ENCODE measurements at regions not wholly inside any gene's neighbourhood (a gene's known extent, or its start where the extent isn't known, plus 50 kb on each side); places are given as distances from the start of the nearest gene placed in this dataset.

DNA sequence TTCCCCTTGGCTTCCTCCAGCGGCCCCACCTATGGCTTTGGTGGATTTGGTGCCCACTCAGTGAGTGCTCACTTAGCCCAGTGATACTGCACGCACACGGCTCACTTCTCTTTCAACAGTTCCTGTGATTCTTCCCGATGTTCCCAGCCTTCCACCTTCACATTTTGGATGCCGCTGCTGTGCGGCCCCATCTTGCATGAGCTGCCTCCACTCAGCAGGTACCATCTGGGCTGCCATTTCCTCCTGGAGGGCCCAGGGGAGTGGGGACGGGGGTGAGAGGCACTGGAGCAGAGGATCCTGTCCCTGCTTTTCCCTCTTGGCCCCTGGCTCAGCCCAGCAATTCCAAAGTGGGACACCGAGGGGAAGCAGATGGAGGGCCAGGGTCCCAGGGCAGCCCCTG is 323.3 kb upstream of the ZNF32 start:
- no peak overlapping the region for H3K27ac ChIP-seq (ENCODE audit: low read depth in 2 of 2, low read length in 1 of 2)
- no peaks in the 10 kb centered on the region for H3K79me2 ChIP-seq (ENCODE audit: insufficient read depth)
- no peak for TF ChIP-seq TCF12 (IDR thresholded peaks at IDR 0.05)
- no peak for TF ChIP-seq FOXJ3 (CRISPR knock-in tag; IDR thresholded peaks at IDR 0.05)
- no peak for TF ChIP-seq JUND (IDR thresholded peaks at IDR 0.05)
- TF ChIP-seq RAD21 (IDR thresholded peaks at IDR 0.05; ENCODE audit: low read length): no peak
- TF ChIP-seq MEF2A (IDR thresholded peaks at IDR 0.05; ENCODE audit: borderline replicate concordance, low read depth): no peak
- no peak for TF ChIP-seq YY1 (IDR thresholded peaks at IDR 0.05; ENCODE audit: low read depth)
- TF ChIP-seq, protein P1, sequence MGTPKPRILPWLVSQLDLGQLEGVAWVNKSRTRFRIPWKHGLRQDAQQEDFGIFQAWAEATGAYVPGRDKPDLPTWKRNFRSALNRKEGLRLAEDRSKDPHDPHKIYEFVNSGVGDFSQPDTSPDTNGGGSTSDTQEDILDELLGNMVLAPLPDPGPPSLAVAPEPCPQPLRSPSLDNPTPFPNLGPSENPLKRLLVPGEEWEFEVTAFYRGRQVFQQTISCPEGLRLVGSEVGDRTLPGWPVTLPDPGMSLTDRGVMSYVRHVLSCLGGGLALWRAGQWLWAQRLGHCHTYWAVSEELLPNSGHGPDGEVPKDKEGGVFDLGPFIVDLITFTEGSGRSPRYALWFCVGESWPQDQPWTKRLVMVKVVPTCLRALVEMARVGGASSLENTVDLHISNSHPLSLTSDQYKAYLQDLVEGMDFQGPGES (IDR thresholded peaks at IDR 0.05; ENCODE audit: low read depth, low read length): no peak
- TF ChIP-seq POLR2AphosphoS5 (IDR thresholded peaks at IDR 0.05; ENCODE audit: low read depth, low read length): no peak
- no peak for TF ChIP-seq SIN3A (IDR thresholded peaks at IDR 0.05; ENCODE audit: borderline replicate concordance, low read depth, low read length)
- no peak for TF ChIP-seq CHD2 (IDR thresholded peaks at IDR 0.05; ENCODE audit: low read length, partially characterized antibody)
- TF ChIP-seq, protein P2, sequence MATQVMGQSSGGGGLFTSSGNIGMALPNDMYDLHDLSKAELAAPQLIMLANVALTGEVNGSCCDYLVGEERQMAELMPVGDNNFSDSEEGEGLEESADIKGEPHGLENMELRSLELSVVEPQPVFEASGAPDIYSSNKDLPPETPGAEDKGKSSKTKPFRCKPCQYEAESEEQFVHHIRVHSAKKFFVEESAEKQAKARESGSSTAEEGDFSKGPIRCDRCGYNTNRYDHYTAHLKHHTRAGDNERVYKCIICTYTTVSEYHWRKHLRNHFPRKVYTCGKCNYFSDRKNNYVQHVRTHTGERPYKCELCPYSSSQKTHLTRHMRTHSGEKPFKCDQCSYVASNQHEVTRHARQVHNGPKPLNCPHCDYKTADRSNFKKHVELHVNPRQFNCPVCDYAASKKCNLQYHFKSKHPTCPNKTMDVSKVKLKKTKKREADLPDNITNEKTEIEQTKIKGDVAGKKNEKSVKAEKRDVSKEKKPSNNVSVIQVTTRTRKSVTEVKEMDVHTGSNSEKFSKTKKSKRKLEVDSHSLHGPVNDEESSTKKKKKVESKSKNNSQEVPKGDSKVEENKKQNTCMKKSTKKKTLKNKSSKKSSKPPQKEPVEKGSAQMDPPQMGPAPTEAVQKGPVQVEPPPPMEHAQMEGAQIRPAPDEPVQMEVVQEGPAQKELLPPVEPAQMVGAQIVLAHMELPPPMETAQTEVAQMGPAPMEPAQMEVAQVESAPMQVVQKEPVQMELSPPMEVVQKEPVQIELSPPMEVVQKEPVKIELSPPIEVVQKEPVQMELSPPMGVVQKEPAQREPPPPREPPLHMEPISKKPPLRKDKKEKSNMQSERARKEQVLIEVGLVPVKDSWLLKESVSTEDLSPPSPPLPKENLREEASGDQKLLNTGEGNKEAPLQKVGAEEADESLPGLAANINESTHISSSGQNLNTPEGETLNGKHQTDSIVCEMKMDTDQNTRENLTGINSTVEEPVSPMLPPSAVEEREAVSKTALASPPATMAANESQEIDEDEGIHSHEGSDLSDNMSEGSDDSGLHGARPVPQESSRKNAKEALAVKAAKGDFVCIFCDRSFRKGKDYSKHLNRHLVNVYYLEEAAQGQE (IDR thresholded peaks at IDR 0.05; ENCODE audit: low read depth, low read length): no peak
- TF ChIP-seq SMC3 (IDR thresholded peaks at IDR 0.05; ENCODE audit: low read depth, low read length): no peak
- no peak for TF ChIP-seq EP300 (IDR thresholded peaks at IDR 0.05; ENCODE audit: borderline replicate concordance in 1 of 2, low read depth in 1 of 2, low read length in 1 of 2)
- no peak for TF ChIP-seq GABPA (IDR thresholded peaks at IDR 0.05; ENCODE audit: low read depth)
- TF ChIP-seq MXI1 (IDR thresholded peaks at IDR 0.05; ENCODE audit: low read depth, low read length): no peak
- ChIA-PET CTCF (no interaction called here), POLR2A (no interaction called here)
- H3K27me3 ChIP-seq (ENCODE audit: insufficient read depth): no peaks in the 10 kb centered on the region
- H3F3A ChIP-seq (replicated peaks; ENCODE audit: insufficient read depth): no peaks in the 10 kb centered on the region
- no peaks in the 10 kb centered on the region for H4K20me1 ChIP-seq (ENCODE audit: insufficient read depth)
- no peaks in the 10 kb centered on the region for H3K9me3 ChIP-seq
- H2AFZ ChIP-seq (ENCODE audit: low read depth): no peak overlapping the region
- no peaks in the 10 kb centered on the region; a peak in 1 of 4 replicates for H3K4me1 ChIP-seq (ENCODE audit: control insufficient read depth in 1 of 2, insufficient read depth in 2 of 2, low read depth in 1 of 2, low read length in 1 of 2)
- no peaks in the 10 kb centered on the region for H3K9me2 ChIP-seq
- H3K4me2 ChIP-seq: no peak overlapping the region
- H3K9ac ChIP-seq: no peak overlapping the region
- H3K36me3 ChIP-seq (replicated peaks in 1 of 2; ENCODE audit: control insufficient read depth in 1 of 2, insufficient read depth in 2 of 2, low read length in 1 of 2): no peaks in the 10 kb centered on the region
- WGBS (ENCODE audit: low lambda C conversion rate): 50% methylated on average over 8 of the region's 8 CpGs
- H3K4me3 ChIP-seq (ENCODE audit: low read depth in 2 of 2, low read length in 1 of 2): no peak overlapping the region
- DNase-seq: no peak

DNA sequence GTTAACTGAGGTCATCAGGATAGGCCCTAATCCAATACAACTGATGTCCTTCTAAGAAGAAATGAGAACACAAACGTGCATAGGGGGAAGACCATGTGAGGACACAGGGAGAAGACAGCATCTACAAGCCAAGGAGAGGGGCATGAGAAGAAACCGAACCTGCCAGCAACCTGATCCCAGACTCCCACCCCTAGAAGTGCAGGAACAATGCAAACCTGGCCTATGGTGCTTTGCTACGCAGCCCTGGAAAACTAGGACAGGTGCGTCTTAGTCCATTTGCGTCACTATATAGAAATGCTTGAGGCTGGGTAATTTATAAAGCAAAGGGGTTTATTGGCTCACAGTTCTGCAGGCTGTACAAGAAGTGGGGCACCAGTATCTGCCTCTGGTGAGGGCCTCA is 322.6 kb upstream of the ZNF32 start:
- Histone ChIP-seq H3K27me3 (ENCODE audit: insufficient read depth) (no peaks in the 10 kb centered on the region), H3K36me3 (replicated peaks in 1 of 2; ENCODE audit: control insufficient read depth in 1 of 2, insufficient read depth in 2 of 2, low read length in 1 of 2) (no peaks in the 10 kb centered on the region), H3K9me2 (no peaks in the 10 kb centered on the region), H3K4me2 (no peak overlapping the region), H3K9ac (no peak overlapping the region), H3F3A (replicated peaks; ENCODE audit: insufficient read depth) (no peaks in the 10 kb centered on the region), H3K4me3 (ENCODE audit: low read depth in 2 of 2, low read length in 1 of 2) (no peak overlapping the region), H3K9me3 (no peaks in the 10 kb centered on the region), H2AFZ (ENCODE audit: low read depth) (no peak overlapping the region), H3K27ac (ENCODE audit: low read depth in 2 of 2, low read length in 1 of 2) (no peak overlapping the region), H4K20me1 (ENCODE audit: insufficient read depth) (no peaks in the 10 kb centered on the region), H3K79me2 (ENCODE audit: insufficient read depth) (no peaks in the 10 kb centered on the region), H3K4me1 (ENCODE audit: control insufficient read depth in 1 of 2, insufficient read depth in 2 of 2, low read depth in 1 of 2, low read length in 1 of 2) (no peaks in the 10 kb centered on the region; a peak in 1 of 4 replicates)
- ChIA-PET CTCF (interaction anchor here (1.4 kb wide), 1 partner anchor 282 kb away, joined by 4 read pairs; no protein-coding TSS in a partner anchor), POLR2A (no interaction called here)
- no peak for DNase-seq
- TF ChIP-seq NFIC (IDR thresholded peaks at IDR 0.05; ENCODE audit: borderline replicate concordance): no peak
- TF ChIP-seq, protein P3, sequence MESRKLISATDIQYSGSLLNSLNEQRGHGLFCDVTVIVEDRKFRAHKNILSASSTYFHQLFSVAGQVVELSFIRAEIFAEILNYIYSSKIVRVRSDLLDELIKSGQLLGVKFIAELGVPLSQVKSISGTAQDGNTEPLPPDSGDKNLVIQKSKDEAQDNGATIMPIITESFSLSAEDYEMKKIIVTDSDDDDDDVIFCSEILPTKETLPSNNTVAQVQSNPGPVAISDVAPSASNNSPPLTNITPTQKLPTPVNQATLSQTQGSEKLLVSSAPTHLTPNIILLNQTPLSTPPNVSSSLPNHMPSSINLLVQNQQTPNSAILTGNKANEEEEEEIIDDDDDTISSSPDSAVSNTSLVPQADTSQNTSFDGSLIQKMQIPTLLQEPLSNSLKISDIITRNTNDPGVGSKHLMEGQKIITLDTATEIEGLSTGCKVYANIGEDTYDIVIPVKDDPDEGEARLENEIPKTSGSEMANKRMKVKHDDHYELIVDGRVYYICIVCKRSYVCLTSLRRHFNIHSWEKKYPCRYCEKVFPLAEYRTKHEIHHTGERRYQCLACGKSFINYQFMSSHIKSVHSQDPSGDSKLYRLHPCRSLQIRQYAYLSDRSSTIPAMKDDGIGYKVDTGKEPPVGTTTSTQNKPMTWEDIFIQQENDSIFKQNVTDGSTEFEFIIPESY (IDR thresholded peaks at IDR 0.05; ENCODE audit: borderline replicate concordance, low read depth): no peak
- TF ChIP-seq, protein P2 (IDR thresholded peaks at IDR 0.05; ENCODE audit: low read depth, low read length): no peak
- WGBS (ENCODE audit: low lambda C conversion rate): 55% methylated on average over 5 of the region's 5 CpGs
